Fibroblast of lung (primary cell): ENCODE measurements at regions not wholly inside any gene's neighbourhood (a gene's known extent, or its start where the extent isn't known, plus 50 kb on each side); places are given as distances from the start of the nearest gene placed in this dataset.
"Not testable (repeated sequence)": the region's sequence is repeated elsewhere in the genome, so short reads cannot be mapped to it uniquely, and the experiment has no call there.

Experiments
- CTCF ChIP-seq, 2 donors: IDR thresholded peaks in 1 of 2; conservative IDR thresholded peaks in 1 of 2; 1 replicate in 1 of 2; 2 replicates in 1 of 2; pipeline ENCODE4 v1.5.1; 2011 to 2012; ENCODE audit warnings: low read length in 2 of 2, control low read depth in 1 of 2, inconsistent platforms in 1 of 2, low read depth in 1 of 2, mild to moderate bottlenecking in 1 of 2
- EZH2 ChIP-seq: IDR thresholded peaks from 2 replicates; pipeline ENCODE4 v1.5.1; 2012; ENCODE audit warnings: low read length, control low read depth, mild to moderate bottlenecking; ENCODE audit errors: missing control alignments

- not testable (repeated sequence) for TF ChIP-seq CTCF (conservative IDR thresholded peaks at IDR 0.05 in 1 of 2, IDR thresholded peaks at IDR 0.05 in 1 of 2; ENCODE audit: low read depth in 1 of 2, low read length in 2 of 2); EZH2
Observed at GRCh38 chr5:67798470-67798869, 417.1 kb upstream of the PIK3R1 start.
